HCT116 (cell line): ENCODE measurements at regions not wholly inside any gene's neighbourhood (a gene's known extent, or its start where the extent isn't known, plus 50 kb on each side); places are given as distances from the start of the nearest gene placed in this dataset.

Experiments used
- ATAC-seq: fragments of 200-7000 bp; cut with Tn5 transposase; 2 replicates; pipeline ENCODE4 v1.9.1; 2020; ENCODE audit warnings: mild to moderate bottlenecking, moderate library complexity
- BruUV-seq: library from RNA; stranded (reverse); fragments of 400-500 nt; replicated peaks from 2 replicates; lab custom pipeline; 2021; lab: Mats Ljungman, UMichigan
- CTCF ChIA-PET: fragments of 300-600 bp; sonication (Branson Sonifier 250); formaldehyde crosslinking; loops from one replicate; lab custom pipeline; 2021; ENCODE audit warnings: antibody characterized with exemption; lab: Charles Lee
- POLR2A ChIA-PET: fragments of 300-600, 350-600 bp; sonication (Branson Sonifier 250); formaldehyde crosslinking; loops from one replicate; lab custom pipeline; 2021; ENCODE audit warnings: antibody characterized with exemption; lab: Charles Lee
- RAD21 ChIA-PET, 2 experiments: fragments of 300-600 bp; sonication (Branson Sonifier 250); formaldehyde crosslinking; loops; one replicate each; lab custom pipeline; 2023; ENCODE audit warnings: low total read pairs in 2 of 2; ENCODE audit not compliant: uncharacterized antibody in 2 of 2, unreplicated experiment in 2 of 2, low non-redundant PET in 1 of 2; lab: Charles Lee
- DNase-seq: peaks from one replicate; pipeline ENCODE4 v3.0.0-alpha.2; 2010; ENCODE audit warnings: low read depth, low spot score
- H2AFZ ChIP-seq: fragments of 200-600 bp; shearing (Covaris generic), sonication (generic); 2 replicates; pipeline ENCODE4 v1.6.1; 2017; ENCODE audit warnings: low read depth, mixed run types, mixed read lengths, antibody characterized with exemption, low read length; ENCODE audit not compliant: poor library complexity, severe bottlenecking
- H3K27ac ChIP-seq: 2 replicates; pipeline ENCODE4 v1.5.1; 2012; ENCODE audit warnings: low read depth, low read length
- H3K27me3 ChIP-seq: fragments of 200-600 bp; sonication (generic); 2 replicates; pipeline ENCODE4 v1.6.1; 2016; ENCODE audit warnings: mixed run types, low read length, mixed read lengths; ENCODE audit not compliant: insufficient read depth
- H3K36me3 ChIP-seq, 2 experiments: fragments of 200-500 bp in 1 of 2; fragments of 200-600 bp in 1 of 2; sonication (Bioruptor generic) in 1 of 2; sonication (generic) in 1 of 2; 2 replicates each; pipeline versions ENCODE4 v1.5.1 to v1.6.1; 2014 to 2016; ENCODE audit warnings: low read length in 2 of 2, inconsistent platforms in 1 of 2, mixed read lengths in 1 of 2, mixed run types in 1 of 2; ENCODE audit not compliant: insufficient read depth in 2 of 2, control insufficient read depth in 1 of 2
- H3K4me1 ChIP-seq, 2 experiments: fragments of 200-600 bp in 1 of 2; sonication (generic) in 1 of 2; 2 replicates each; pipeline versions ENCODE4 v1.5.1 to v1.6.1; 2012 to 2017; ENCODE audit warnings: low read length in 2 of 2, inconsistent platforms in 1 of 2, mild to moderate bottlenecking in 1 of 2, mixed read lengths in 1 of 2, mixed run types in 1 of 2, moderate library complexity in 1 of 2; ENCODE audit not compliant: insufficient read depth in 2 of 2, control insufficient read depth in 1 of 2
- H3K4me2 ChIP-seq: fragments of 200-600 bp; sonication (generic); 2 replicates; pipeline ENCODE4 v1.6.1; 2017; ENCODE audit warnings: mixed run types, low read length, mixed read lengths
- H3K4me3 ChIP-seq, 2 experiments: fragments of 200-600 bp in 1 of 2; sonication (generic) in 1 of 2; replicated peaks in 1 of 2; 2 replicates each; pipeline ENCODE4 v1.5.1; 2011 to 2016; ENCODE audit warnings: low read length in 2 of 2, control low read depth in 1 of 2, low read depth in 1 of 2, mild to moderate bottlenecking in 1 of 2, mixed read lengths in 1 of 2, mixed run types in 1 of 2
- H3K79me2 ChIP-seq: fragments of 200-600 bp; sonication (generic); 2 replicates; pipeline ENCODE4 v1.6.1; 2017; ENCODE audit warnings: mild to moderate bottlenecking, mixed run types, low read length, moderate library complexity, mixed read lengths; ENCODE audit not compliant: insufficient read depth
- H3K9ac ChIP-seq: fragments of 200-600 bp; sonication (generic); 2 replicates; pipeline ENCODE4 v1.6.1; 2016; ENCODE audit warnings: low read length, mixed read lengths
- H3K9me2 ChIP-seq: fragments of 200-600 bp; sonication (generic), shearing (Covaris generic); 2 replicates; pipeline ENCODE4 v1.6.1; 2017; ENCODE audit warnings: mixed run types, mild to moderate bottlenecking, moderate library complexity; ENCODE audit not compliant: insufficient read depth
- H3K9me3 ChIP-seq, 2 experiments: fragments of 200-500 bp in 1 of 2; fragments of 200-600 bp in 1 of 2; sonication (Bioruptor generic) in 1 of 2; sonication (generic) in 1 of 2; 2 replicates each; pipeline ENCODE4 v1.6.1; 2014 to 2017; ENCODE audit warnings: low read length in 2 of 2, mixed read lengths in 2 of 2, inconsistent platforms in 1 of 2, low read depth in 1 of 2, mild to moderate bottlenecking in 1 of 2, mixed run types in 1 of 2, moderate library complexity in 1 of 2; ENCODE audit not compliant: control insufficient read depth in 1 of 2, insufficient read depth in 1 of 2
- H4K20me1 ChIP-seq: fragments of 200-600 bp; sonication (generic), shearing (Covaris generic); 2 replicates; pipeline ENCODE4 v1.6.1; 2017; ENCODE audit warnings: mixed run types, mild to moderate bottlenecking, moderate library complexity; ENCODE audit not compliant: insufficient read depth
- CTCF ChIP-seq, 3 experiments: fragments of 200-600 bp in 1 of 3; sonication (generic) in 1 of 3; IDR thresholded peaks in 2 of 3; conservative IDR thresholded peaks in 1 of 3; 2 replicates each; pipeline ENCODE4 v1.5.1; 2012 to 2017; ENCODE audit warnings: low read depth in 2 of 3, low read length in 2 of 3, antibody characterized with exemption in 1 of 3, borderline replicate concordance in 1 of 3, control low read depth in 1 of 3, mild to moderate bottlenecking in 1 of 3, mixed read lengths in 1 of 3, mixed run types in 1 of 3, moderate library complexity in 1 of 3; ENCODE audit not compliant: insufficient read depth in 1 of 3
- EGR1 ChIP-seq: IDR thresholded peaks from 2 replicates; pipeline ENCODE4 v1.6.1; 2012; ENCODE audit warnings: low read depth
- ELF1 ChIP-seq: IDR thresholded peaks from 2 replicates; pipeline ENCODE4 v1.6.1; 2012; ENCODE audit warnings: low read depth, borderline replicate concordance
- EZH2 ChIP-seq: fragments of 200-600 bp; sonication (generic); IDR thresholded peaks from 2 replicates; pipeline ENCODE4 v1.6.1; 2017; ENCODE audit warnings: antibody characterized with exemption, mixed run types
- FOSL1 ChIP-seq: IDR thresholded peaks from 2 replicates; pipeline ENCODE4 v1.6.1; 2012; ENCODE audit warnings: low read depth
- JUND ChIP-seq: IDR thresholded peaks from 2 replicates; pipeline ENCODE4 v1.6.1; 2012
- POLR2AphosphoS5 ChIP-seq: IDR thresholded peaks from 2 replicates; pipeline ENCODE4 v1.6.1; 2011; ENCODE audit warnings: mild to moderate bottlenecking, low read depth, low read length, moderate library complexity
- RAD21 ChIP-seq: IDR thresholded peaks from 2 replicates; pipeline ENCODE4 v1.6.1; 2012; ENCODE audit warnings: low read depth, mild to moderate bottlenecking
- SP1 ChIP-seq: IDR thresholded peaks from 2 replicates; pipeline ENCODE4 v1.6.1; 2012; ENCODE audit warnings: low read depth
- SRF ChIP-seq: IDR thresholded peaks from 2 replicates; pipeline ENCODE4 v1.6.1; 2012; ENCODE audit warnings: low read depth
- TCF7L2 ChIP-seq: IDR thresholded peaks from 2 replicates; pipeline ENCODE4 v1.7.0; 2011; ENCODE audit warnings: borderline replicate concordance, inconsistent platforms; ENCODE audit not compliant: insufficient read depth, insufficient read length; ENCODE audit errors: extremely low read depth
- YY1 ChIP-seq: IDR thresholded peaks from 2 replicates; pipeline ENCODE4 v1.6.1; 2011; ENCODE audit warnings: low read length, low read depth, moderate library complexity, mild to moderate bottlenecking; ENCODE audit not compliant: insufficient replicate concordance; ENCODE audit errors: extremely low read depth
- ZBTB33 ChIP-seq: IDR thresholded peaks from 2 replicates; pipeline ENCODE4 v1.6.1; 2011; ENCODE audit warnings: mild to moderate bottlenecking, low read length, moderate library complexity; ENCODE audit not compliant: insufficient replicate concordance; ENCODE audit errors: extremely low read depth
- ZFX ChIP-seq: fragments of 450-650 bp; IDR thresholded peaks from 2 replicates; pipeline ENCODE4 v1.6.1; 2017
- intact Hi-C: fragments of 100-400 bp; cut with micrococcal nuclease; formaldehyde crosslinking; loops from 2 replicates; pipeline ENCODE4 v1.10.0; 2022

- RAD21 ChIA-PET, result no interaction called here
- DNase-seq, result no peak
- no peaks in the 10 kb centered on the region for H3K9me3 ChIP-seq
Observed at GRCh38 chr10:58970160-58970915, 206.1 kb upstream of the PHYHIPL start.

More at GRCh38 chr10:58970160-58970915, 206.1 kb upstream of the PHYHIPL start:
- intact Hi-C loops, result no loop called here
- H3K36me3 ChIP-seq, result no peaks in the 10 kb centered on the region
- no peak overlapping the region for H3K4me3 ChIP-seq
- CTCF ChIA-PET, result no interaction called here
- POLR2A ChIA-PET, result no interaction called here
- no peaks in the 10 kb centered on the region for H3K27me3 ChIP-seq
- peaks cover 9 to 12% of the 10 kb centered on the region in 2 experiments for H3K4me1 ChIP-seq
- ATAC-seq, result no peak
- no peak overlapping the region for H2AFZ ChIP-seq
- no peak for TF ChIP-seq FOSL1
- TF ChIP-seq EZH2, result no peak
- TF ChIP-seq RAD21, result no peak
- TF ChIP-seq JUND, result no peak
- TF ChIP-seq SRF, result no peak
- TF ChIP-seq TCF7L2, result no peak
- TF ChIP-seq SP1, result no peak
- no peak for TF ChIP-seq ELF1
- TF ChIP-seq YY1, result no peak
- TF ChIP-seq EGR1, result no peak
- no peak for TF ChIP-seq POLR2AphosphoS5
- TF ChIP-seq ZFX, result no peak
- no peak for TF ChIP-seq CTCF (IDR thresholded peaks at IDR 0.05 in 2 of 3, conservative IDR thresholded peaks at IDR 0.05 in 1 of 3; ENCODE audit: borderline replicate concordance in 1 of 3, insufficient read depth in 1 of 3, low read depth in 2 of 3, low read length in 2 of 3)
- TF ChIP-seq ZBTB33, result no peak
- H4K20me1 ChIP-seq, result no peaks in the 10 kb centered on the region
- H3K9ac ChIP-seq, result no peak overlapping the region
- no peaks in the 10 kb centered on the region for H3K9me2 ChIP-seq
- BruUV-seq, result no TSS peak
- no peak overlapping the region for H3K4me2 ChIP-seq
- H3K79me2 ChIP-seq, result no peaks in the 10 kb centered on the region
- H3K27ac ChIP-seq, result no peak overlapping the region
